Upper lobe of left lung (tissue), 6 donors: ENCODE measurements at regions not wholly inside any gene's neighbourhood (a gene's known extent, or its start where the extent isn't known, plus 50 kb on each side); places are given as distances from the start of the nearest gene placed in this dataset.

ENCODE experiments used
- ATAC-seq, 2 donors: fragments of 200-7000 bp; cut with Tn5 transposase; one replicate each; pipeline ENCODE4 v1.9.1; 2022; ENCODE audit warnings: mild to moderate bottlenecking in 2 of 2, moderate library complexity in 2 of 2; ENCODE audit not compliant: low FRiP score in 2 of 2
- DNase-seq, 2 donors: peaks; one replicate each; pipeline ENCODE4 v3.0.0-alpha.2; 2019 to 2020
- H3K27ac ChIP-seq, 4 donors: fragments of 200-600 bp; sonication (generic); one replicate each; pipeline ENCODE4 v1.5.1; 2016 to 2019
- H3K27me3 ChIP-seq, 4 donors: fragments of 200-600 bp; sonication (generic); one replicate each; pipeline ENCODE4 v1.5.1; 2017 to 2019
- H3K36me3 ChIP-seq, 4 donors: fragments of 200-600 bp; sonication (generic); one replicate each; pipeline ENCODE4 v1.5.1; 2016 to 2019
- H3K4me1 ChIP-seq, 4 donors: fragments of 200-600 bp; sonication (generic); one replicate each; pipeline ENCODE4 v1.5.1; 2018 to 2019
- H3K4me3 ChIP-seq, 4 donors: fragments of 200-600 bp; sonication (generic); one replicate each; pipeline ENCODE4 v1.5.1; 2017 to 2019; ENCODE audit warnings: mild to moderate bottlenecking in 2 of 4, moderate library complexity in 1 of 4
- H3K9me3 ChIP-seq, 4 donors: fragments of 200-600 bp; sonication (generic); one replicate each; pipeline ENCODE4 v1.5.1; 2018 to 2019
- EP300 ChIP-seq, 4 donors: sonication (generic); formaldehyde crosslinking; IDR thresholded peaks; one replicate each; pipeline ENCODE4 v1.5.1; 2017; ENCODE audit warnings: antibody characterized with exemption in 4 of 4, control low read depth in 2 of 4
- POLR2A ChIP-seq, 4 donors: fragments of 450-650 bp; IDR thresholded peaks; one replicate each; pipeline ENCODE4 v1.5.1; 2016 to 2017; ENCODE audit warnings: antibody characterized with exemption in 4 of 4, mild to moderate bottlenecking in 2 of 4
- POLR2AphosphoS5 ChIP-seq, 2 donors: sonication (generic); formaldehyde crosslinking; IDR thresholded peaks; one replicate each; pipeline ENCODE4 v1.5.1; 2017; ENCODE audit warnings: antibody characterized with exemption in 2 of 2
- WGBS, 2 donors: methylation state at CpG; one replicate each; pipeline ENCODE4 v1.1.5; 2017 to 2018; 5-methylcytosine and 5-hydroxymethylcytosine counted together
- TF ChIP-seq, protein P1 (sequence below), 6 experiments: fragments of 450-650 bp in 4 of 6; fragments of 200-600 bp in 2 of 6; sonication (generic) in 2 of 6; IDR thresholded peaks; one replicate each; pipeline ENCODE4 v1.5.1; 2016 to 2019; ENCODE audit warnings: antibody characterized with exemption in 6 of 6
- donor health status: DM: no; HTN: no; CAD: no; lungs with moderate emphysema.
- donor health status: DM: no; HTN: yes; CAD: no; lungs with severe emphysema.

DNA sequence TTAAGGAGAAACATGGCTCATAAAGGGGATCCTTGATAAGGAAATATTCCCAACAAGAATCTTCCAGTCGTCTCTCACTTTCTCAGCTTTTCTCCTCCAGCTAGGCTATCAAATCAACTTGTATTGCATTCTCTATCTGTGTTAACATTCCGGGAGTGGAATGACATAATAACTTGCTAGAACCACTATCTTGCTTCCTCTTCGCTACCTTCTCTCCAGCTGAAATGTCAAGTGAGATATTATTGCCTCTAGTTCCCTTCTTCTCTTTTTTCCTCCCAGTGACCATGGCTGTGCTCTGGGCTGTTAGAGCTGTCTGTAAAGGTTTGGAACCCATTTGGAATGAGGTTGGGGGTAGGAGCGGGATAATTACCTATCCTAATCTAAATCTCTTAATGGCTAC, 1329.5 kb upstream of the WWC1 start:
- no peaks in the 10 kb centered on the region for H3K27me3 ChIP-seq
- TF ChIP-seq POLR2A (IDR thresholded peaks at IDR 0.05) = no peak
- no peak for TF ChIP-seq POLR2AphosphoS5 (IDR thresholded peaks at IDR 0.05)
- TF ChIP-seq, protein P1, sequence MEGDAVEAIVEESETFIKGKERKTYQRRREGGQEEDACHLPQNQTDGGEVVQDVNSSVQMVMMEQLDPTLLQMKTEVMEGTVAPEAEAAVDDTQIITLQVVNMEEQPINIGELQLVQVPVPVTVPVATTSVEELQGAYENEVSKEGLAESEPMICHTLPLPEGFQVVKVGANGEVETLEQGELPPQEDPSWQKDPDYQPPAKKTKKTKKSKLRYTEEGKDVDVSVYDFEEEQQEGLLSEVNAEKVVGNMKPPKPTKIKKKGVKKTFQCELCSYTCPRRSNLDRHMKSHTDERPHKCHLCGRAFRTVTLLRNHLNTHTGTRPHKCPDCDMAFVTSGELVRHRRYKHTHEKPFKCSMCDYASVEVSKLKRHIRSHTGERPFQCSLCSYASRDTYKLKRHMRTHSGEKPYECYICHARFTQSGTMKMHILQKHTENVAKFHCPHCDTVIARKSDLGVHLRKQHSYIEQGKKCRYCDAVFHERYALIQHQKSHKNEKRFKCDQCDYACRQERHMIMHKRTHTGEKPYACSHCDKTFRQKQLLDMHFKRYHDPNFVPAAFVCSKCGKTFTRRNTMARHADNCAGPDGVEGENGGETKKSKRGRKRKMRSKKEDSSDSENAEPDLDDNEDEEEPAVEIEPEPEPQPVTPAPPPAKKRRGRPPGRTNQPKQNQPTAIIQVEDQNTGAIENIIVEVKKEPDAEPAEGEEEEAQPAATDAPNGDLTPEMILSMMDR (IDR thresholded peaks at IDR 0.05) = no peak
- TF ChIP-seq EP300 (IDR thresholded peaks at IDR 0.05) = no peak
- H3K4me3 ChIP-seq = no peak overlapping the region
- H3K36me3 ChIP-seq = no peaks in the 10 kb centered on the region
- H3K27ac ChIP-seq = no peak overlapping the region
- ATAC-seq = no peak
- no peaks in the 10 kb centered on the region for H3K4me1 ChIP-seq
- no peaks in the 10 kb centered on the region for H3K9me3 ChIP-seq
- no peak for DNase-seq
- WGBS, 2 donors = 62 to 67% methylated on average over 4 of the region's 4 CpGs

DNA sequence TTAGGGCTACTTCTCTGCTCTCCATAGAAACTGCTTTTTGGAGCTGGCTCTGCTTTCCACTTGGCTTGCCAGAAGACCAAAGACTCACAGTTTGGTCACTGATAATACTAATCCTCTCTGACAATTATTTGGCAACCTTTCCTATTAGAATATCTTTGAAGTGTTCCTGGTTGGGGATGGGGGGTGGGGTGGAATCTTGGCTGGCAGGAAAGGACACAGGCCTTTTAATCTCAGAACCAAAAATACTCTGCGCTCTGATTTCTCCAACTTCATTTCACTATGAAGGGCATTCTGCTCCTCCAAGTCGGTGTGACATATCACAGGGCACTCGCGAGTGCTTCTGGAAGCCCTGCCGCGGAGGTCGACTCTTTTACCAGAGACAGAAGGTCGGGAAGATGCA, 1329.0 kb upstream of the WWC1 start:
- no peaks in the 10 kb centered on the region for H3K27me3 ChIP-seq
- no peaks in the 10 kb centered on the region for H3K36me3 ChIP-seq
- WGBS, 2 donors = 40 to 41% methylated on average over 8 of the region's 8 CpGs
- no peak overlapping the region for H3K4me3 ChIP-seq
- TF ChIP-seq EP300 (IDR thresholded peaks at IDR 0.05) = no peak
- TF ChIP-seq, protein P1 (IDR thresholded peaks at IDR 0.05) = no peak
- no peaks in the 10 kb centered on the region for H3K4me1 ChIP-seq
- ATAC-seq (no peak), DNase-seq (no peak)
- no peaks in the 10 kb centered on the region for H3K9me3 ChIP-seq
- no peak overlapping the region for H3K27ac ChIP-seq

DNA sequence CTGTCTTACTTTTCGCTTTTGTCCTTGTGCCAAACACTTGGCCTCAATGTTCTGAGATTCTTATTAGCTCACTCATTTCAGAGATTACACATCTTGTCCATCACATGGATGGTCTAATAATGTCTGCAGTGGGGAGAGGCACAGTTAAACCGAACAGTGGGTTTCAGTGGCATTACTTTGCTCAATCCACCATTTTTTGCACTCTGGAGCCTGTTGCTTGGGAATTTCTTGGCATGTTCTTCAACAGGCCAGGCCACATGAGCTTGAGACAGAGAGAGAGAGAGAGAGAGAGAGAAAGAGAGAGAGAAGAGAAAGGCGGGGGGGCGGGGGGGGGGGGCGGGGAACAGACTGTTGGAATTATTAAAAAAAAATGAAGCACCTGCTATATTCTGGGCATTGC, 1327.8 kb upstream of the WWC1 start:
- no peak overlapping the region for H3K4me3 ChIP-seq
- TF ChIP-seq, protein P1 (IDR thresholded peaks at IDR 0.05) = no peak
- no peak for TF ChIP-seq EP300 (IDR thresholded peaks at IDR 0.05)
- no peak for TF ChIP-seq POLR2AphosphoS5 (IDR thresholded peaks at IDR 0.05)
- no peak for TF ChIP-seq POLR2A (IDR thresholded peaks at IDR 0.05)
- no peaks in the 10 kb centered on the region for H3K4me1 ChIP-seq
- ATAC-seq (no peak), DNase-seq (no peak)
- WGBS, 2 donors = 66 to 86% methylated on average over 5 of the region's 5 CpGs
- H3K36me3 ChIP-seq = no peaks in the 10 kb centered on the region
- no peaks in the 10 kb centered on the region for H3K9me3 ChIP-seq
- no peaks in the 10 kb centered on the region for H3K27me3 ChIP-seq
- no peak overlapping the region for H3K27ac ChIP-seq

DNA sequence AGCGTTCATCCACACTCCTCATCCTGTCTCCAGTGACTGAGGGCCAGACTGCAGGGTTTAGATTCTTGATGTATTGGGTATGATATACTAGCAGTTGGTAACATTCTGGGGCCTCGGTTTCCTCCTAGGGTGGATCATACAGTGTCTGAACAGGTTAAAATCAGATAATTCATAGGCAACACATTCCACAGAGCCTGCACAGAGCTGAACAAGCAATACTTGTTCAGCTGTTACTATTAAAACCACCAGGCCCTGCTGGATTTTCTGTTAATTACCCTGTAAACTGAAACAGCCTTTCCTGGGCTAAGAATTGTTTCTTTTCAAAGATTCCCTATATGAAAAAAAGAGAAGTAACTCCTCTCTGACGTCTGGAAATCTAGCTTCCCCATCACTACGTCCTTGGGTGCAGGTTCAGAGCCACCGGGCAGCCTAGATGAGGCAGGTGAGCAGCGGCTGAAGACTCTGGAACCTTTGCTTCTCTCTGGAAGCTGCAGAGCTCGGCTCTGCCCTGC, 1313.5 kb upstream of the WWC1 start:
- H3K4me1 ChIP-seq = peaks cover 0 to 24% (median 4%) of the 10 kb centered on the region in 4 donors
- no peaks in the 10 kb centered on the region for H3K36me3 ChIP-seq
- peak overlapping the region in 1 of 4 donors; percentile 39 for H3K4me3 ChIP-seq
- H3K27ac ChIP-seq = no peak overlapping the region
- H3K9me3 ChIP-seq = no peaks in the 10 kb centered on the region
- TF ChIP-seq POLR2AphosphoS5 (IDR thresholded peaks at IDR 0.05) (no peak), EP300 (IDR thresholded peaks at IDR 0.05) (no peak), POLR2A (IDR thresholded peaks at IDR 0.05) (no peak)
- TF ChIP-seq, protein P1 (IDR thresholded peaks at IDR 0.05) = no peak
- ATAC-seq (no peak), DNase-seq (no peak)
- H3K27me3 ChIP-seq = peaks cover 0 to 3% (median 0%) of the 10 kb centered on the region in 4 donors
- WGBS, 2 donors = 42 to 48% methylated on average over 7 of the region's 7 CpGs

DNA sequence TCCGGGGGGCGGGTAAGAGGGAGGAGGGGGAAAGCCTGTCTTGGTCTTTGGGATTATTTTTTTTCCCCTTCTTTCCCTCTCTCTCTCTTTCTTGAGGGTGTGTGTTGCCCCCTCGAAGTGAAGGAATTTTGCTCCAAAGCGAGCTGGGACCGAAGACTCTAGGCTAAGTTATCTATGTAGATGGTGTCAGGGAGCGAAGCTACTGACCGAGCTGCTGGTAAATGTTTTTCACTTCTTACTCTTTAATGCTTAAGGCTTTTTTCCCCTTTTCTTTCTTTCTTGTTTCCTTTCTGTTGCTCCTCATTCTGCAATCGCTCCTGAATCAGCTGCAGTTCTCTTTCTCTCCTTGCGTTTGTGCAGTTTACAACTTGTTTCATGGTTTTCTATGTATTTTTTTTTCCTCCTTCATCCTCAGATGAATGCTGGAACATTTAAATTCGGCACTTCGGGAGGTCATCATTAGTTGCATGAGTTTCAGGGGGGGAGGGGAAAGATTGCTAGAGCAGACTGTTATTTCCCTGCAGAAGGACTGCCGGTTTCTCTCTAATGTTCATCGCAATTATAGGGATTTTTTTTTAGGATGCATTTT, 1312.0 kb upstream of the WWC1 start:
- Histone ChIP-seq H3K4me3 (peak overlapping the region in 3 of 4 donors; percentile 32 to 47 (median 39)), H3K4me1 (peaks cover 0 to 24% (median 4%) of the 10 kb centered on the region in 4 donors), H3K9me3 (no peaks in the 10 kb centered on the region), H3K36me3 (no peaks in the 10 kb centered on the region), H3K27ac (no peak overlapping the region), H3K27me3 (peaks cover 0 to 3% (median 0%) of the 10 kb centered on the region in 4 donors)
- DNase-seq = no peak
- TF ChIP-seq, protein P1 (IDR thresholded peaks at IDR 0.05) = no peak
- TF ChIP-seq EP300 (IDR thresholded peaks at IDR 0.05) (no peak), POLR2A (IDR thresholded peaks at IDR 0.05) (no peak), POLR2AphosphoS5 (IDR thresholded peaks at IDR 0.05) (no peak)
- WGBS, 2 donors = 1 to 3% methylated on average over 13 of the region's 13 CpGs
- ATAC-seq = no peak
